CD1c-positive myeloid dendritic cell (primary cell): ENCODE measurements at regions not wholly inside any gene's neighbourhood (a gene's known extent, or its start where the extent isn't known, plus 50 kb on each side); places are given as distances from the start of the nearest gene placed in this dataset.
"Not testable (repeated sequence)": the region's sequence is repeated elsewhere in the genome, so short reads cannot be mapped to it uniquely, and the experiment has no call there.

ENCODE experiments used
- DNase-seq: peaks from one replicate; pipeline ENCODE4 v3.0.0-alpha.2; 2016; ENCODE audit errors: extremely low spot score

DNA sequence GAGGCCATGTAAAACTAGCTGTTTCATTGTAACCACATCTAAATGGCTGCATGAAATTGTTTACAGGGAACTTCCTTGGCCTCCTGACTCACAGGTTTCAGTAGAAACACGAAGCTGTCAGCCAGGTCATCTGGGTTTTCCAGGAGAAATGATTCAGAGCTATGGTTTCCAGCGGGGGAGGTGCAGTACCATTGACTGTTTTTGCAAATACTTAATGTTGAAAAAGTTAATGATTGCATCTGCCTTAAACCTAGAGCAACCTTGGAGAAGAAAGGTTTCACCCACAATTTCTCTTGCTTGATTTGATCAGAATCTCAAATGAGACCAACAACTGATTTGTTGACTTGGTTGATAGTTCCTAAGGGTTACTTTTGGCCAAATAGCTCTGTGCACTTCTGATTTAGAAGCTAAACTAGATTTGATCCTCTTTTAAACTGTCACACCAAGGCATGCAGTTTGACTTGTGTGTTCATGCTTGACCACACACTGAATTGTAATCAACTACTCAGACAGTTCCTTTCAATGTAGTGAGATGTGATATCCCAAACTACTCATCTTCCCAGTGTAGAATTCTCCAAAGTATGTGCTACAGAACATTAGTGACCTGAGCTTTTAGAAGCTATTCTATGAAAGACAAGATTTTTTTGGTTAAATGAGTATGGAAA lies 193.5 kb upstream of the CHST9 start:
- no peak for DNase-seq

DNA sequence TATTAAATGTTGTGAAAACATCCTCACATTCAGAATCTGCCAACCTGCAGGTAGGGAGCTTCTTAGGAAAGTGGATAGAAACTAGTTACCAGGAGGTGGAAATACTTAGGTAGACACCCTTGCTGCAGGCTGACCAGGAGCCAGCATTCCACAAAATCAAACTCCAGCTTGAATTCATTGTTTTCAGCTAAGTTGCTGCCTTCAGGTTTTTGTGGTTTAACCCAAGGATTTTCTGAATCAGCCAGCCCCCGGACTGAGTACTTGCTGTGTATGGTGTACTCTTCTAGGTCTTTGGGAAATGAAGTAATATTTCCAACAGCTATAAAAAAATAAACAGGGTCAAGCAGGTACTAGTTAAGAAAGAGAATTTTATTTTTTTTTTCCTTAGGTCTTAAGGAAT lies 192.1 kb upstream of the CHST9 start:
- no peak for DNase-seq

DNA sequence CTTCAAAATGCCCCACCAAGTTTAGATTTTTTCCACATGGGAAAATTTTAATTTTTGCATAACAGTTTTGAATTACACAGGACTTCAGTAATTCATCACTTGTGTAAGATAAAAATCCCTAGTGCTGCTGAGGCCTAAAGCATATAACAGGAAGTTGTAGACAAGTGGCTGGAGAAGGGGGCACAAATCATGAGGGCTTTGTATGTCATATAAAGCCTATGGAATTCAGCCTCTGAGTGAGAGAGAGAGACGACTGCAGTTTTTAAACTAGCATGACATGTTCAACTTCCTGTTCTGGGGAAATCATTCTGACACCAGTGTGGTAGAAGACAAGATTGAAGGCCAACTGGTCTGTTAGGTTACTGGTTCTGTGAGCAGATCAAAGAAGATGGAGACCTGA lies 187.3 kb upstream of the CHST9 start:
- DNase-seq = no peak

DNA sequence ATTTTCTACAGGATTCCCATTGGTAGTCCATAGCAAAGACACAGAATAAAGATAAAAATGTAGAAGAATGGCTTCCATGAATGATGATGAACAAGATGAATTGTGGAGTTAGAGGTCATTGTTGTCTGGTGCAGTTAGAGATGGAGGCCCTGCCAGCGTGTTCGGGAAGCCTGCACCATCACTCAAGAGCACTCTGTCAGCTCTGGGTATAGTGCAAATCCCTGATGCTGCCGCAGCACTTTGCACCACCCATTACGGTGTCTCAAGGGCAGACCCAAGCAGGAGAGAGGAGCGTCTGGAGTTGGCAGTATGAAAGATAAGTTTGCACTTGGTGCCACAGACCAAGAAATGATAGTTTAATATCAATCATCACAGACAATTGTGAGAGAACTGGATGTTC lies 181.6 kb upstream of the CHST9 start:
- no peak for DNase-seq

DNA sequence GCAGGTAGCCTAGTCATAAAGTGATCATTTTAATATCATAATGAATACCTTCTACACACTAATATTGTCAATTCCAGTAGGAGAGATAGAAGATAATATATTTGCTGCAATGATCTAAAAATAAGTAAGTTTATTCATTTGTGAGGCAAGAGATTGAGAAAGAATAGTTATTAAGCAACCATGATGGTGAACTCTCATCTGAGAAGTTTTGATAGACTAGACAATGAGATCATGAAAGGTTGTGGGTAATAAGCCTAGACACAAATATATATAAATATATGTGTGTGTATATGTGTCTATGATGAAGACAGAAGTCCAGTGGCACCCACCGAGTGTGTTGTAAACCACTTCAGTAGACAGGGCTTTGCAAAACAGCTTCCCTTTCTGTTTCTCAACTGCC lies 181.0 kb upstream of the CHST9 start:
- no peak for DNase-seq

DNA sequence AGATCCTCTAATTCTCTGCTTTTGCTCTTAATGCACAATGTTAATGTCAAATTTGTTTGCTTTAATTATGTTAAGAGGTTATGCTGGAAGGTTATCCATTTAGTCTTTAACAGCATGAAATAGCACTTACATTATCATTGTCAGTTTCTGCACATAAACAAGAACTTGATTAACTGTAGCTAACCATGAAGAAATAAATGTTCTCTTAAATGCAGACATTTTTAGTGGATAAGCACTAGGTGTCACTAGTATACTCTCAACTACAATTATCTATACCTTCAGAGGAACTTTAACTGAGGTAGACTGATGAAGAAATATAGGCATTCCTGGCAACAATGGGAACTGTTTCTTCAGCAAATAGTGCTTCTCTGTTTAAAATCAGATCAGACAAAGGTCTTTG lies 178.8 kb upstream of the CHST9 start:
- no peak for DNase-seq

DNA sequence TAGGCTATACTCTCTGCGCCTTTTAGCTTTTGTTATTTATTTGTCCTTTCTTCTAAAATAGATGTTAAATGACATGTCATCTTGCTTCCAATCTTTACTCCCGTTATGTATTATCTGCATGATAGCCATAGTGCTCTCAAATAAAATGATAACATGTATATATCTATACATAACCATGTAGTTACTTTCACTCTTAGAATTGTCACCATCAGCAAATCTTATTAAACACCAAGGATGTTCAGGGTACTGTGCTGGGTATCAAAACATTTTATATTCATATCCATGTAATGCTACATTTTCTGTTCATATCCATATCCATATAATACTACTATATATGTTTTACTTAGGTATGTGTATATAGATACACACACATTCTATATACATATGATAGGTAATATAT lies 176.4 kb upstream of the CHST9 start:
- DNase-seq = no peak

DNA sequence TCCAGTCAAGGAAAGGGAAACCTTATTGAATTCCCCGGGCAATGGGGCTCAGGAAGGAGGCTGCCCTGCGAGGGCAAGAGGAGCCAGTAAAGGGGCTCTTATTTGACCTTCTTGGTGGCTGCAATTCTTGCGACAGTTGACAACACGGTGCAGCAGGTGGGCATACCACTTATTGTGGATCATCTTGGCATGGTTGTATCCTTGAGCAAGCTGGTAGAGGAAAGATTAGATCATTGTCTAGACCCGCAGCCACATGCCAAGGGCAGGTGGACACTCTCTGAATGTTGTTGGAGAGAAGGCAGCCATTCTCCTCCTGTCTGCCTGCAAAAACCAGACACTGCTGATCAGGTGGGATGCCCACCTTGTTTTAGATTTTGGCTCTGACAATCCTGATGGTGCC lies 170.2 kb upstream of the CHST9 start:
- no peak for DNase-seq

DNA sequence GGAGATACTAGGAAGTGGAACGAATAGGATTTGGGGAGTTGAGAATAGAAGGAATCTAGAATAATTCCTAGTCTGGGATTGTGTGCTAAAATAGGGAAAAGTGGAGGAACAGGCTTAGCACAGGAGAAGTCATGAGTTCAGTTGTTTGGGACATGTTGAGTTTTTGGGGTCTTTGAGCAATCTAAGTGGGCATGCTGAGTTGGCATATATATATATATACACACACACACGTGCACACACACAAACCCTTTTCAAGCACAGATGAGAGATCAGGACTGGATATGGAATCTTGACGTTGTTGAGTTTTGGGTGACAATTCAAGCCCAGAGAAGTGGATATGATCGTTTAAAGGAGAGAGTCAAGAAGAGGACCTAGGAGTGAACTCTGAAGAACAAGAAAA lies 168.2 kb upstream of the CHST9 start:
- DNase-seq = no peak

DNA sequence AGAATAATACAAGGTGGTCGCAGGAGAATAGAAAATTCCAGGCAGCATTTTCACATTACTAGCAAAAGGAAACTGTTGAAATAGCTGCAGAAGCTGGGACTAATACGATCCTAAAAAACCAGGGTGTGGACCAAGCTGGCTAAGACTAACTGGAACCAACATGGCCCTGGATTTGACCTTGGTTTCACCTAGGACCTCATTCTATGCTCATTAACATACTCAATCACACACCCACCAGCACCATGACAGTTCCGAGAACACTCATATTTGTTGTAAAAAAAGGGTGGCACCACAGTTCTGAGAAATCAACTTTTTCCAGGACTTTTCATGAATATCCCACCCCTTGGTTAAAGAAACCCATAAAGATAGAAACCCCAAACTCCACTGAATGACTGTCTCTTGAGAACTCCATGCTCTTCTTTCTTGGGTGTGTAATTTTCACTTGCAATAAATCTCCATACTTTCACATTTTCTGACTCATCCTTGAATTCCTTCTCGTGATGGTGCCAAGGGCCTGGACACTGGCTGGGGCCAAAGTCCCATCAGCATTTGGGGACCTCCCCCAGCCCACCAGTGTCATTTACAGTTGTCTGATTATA lies 164.3 kb upstream of the CHST9 start:
- DNase-seq = no peak

DNA sequence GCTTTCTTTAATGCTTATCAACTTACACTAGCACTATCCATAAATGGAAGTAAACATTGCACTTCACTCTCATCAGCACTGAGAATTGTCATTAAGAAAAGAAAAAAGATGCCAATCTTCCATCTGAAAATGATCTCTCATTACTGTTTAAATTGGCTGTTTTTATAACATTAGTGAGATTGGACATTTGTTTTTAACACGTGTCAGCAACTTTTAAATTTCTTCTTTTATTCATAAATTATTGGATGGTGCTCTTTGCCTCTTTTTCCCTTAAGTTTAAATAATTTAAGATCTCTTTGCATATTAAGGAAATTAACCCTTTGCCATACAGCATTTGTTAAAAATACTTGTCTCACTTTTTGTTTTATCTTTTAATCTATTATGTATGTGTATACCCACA lies 146.5 kb upstream of the CHST9 start:
- no peak for DNase-seq

DNA sequence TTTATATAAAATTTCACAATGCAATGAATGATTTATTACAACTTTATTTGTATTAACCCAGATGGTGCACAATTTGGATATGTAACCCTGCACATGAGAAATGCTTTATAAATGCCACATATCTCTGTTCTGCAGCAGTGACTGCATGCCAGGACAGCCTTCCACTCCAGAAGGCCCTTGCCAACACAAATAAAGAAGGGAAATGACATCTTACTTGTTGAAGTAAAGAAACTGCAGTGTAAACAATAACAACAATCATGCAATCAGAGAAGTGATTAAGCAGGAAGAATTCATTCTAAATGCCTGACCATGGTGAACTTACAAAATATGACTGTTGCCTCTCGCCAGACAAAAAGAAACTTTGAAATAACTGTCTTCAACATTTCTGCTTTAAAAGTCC lies 129.9 kb upstream of the CHST9 start:
- no peak for DNase-seq

DNA sequence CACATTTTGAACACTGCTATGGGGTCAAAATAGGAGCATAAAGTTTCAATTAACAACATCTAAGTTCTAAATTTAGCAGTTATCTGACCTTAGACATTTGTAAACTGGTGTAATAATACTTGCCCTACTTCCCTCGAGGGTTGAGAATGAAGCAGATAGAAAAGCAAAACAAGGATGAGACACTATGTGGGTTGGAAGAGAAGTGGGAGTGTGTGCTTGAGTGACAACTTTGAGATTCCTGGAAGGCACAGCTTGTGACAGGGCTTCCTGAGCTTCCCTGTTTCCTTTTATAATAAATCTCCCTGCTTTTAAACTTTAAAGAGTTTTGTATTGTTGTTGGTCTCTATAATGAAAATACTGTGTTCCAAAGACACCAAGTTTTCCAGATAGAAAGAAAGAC lies 128.6 kb upstream of the CHST9 start:
- no peak for DNase-seq

DNA sequence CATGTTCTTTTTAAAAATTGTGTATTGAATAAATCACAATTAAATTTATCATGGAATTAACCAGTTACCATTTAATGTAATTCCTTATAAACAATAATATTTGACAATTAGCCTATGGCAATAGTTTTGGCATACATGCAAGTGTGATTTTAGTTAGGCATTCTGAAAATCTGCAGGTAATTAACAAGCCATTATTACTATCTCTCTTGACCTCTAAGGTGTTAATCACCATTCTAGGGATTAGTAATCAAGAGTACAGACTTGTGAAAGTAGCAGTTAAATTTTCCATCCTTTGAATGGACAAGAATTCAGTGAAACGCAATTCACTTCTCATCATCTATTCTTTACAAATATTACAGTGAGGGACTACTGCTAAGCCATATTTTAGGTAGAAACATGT lies 127.7 kb upstream of the CHST9 start:
- no peak for DNase-seq

DNA sequence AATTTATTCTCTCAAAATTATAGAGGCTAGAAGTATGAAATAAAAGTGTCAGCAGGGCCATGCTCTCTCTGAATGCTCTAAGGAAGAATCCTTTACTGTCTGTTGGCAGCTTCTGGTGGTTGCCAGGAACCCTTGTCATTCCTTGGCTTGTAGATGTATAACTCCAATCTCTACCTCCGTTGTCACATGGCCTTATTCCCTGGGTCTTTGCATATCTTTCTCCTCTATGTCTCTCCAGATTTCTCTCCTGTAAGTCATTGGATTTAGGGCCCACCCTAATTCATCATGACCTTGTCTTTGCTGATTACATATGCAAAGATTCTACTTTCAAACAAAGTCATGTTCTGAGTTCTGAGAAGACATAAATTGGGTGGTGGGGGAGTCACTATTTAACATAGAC lies 127.0 kb upstream of the CHST9 start:
- DNase-seq = no peak

DNA sequence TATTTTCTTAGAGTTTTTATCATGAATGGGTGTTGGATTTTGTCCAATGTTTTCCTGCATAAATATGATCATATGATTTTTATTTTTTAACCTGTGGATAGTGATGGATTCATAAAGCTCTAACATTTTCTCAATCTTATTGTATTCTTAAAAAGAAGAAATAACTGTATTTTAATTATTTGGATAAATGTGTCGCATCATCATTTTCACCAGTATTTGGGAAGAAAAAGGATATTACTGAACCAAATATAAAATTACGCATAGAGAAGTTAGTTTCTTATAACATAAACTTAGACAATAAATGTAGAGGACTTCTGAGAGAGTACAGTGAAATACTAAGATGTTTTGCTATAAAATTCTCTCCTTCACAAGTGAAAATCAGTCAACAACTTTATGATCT lies 126.0 kb upstream of the CHST9 start:
- no peak for DNase-seq

DNA sequence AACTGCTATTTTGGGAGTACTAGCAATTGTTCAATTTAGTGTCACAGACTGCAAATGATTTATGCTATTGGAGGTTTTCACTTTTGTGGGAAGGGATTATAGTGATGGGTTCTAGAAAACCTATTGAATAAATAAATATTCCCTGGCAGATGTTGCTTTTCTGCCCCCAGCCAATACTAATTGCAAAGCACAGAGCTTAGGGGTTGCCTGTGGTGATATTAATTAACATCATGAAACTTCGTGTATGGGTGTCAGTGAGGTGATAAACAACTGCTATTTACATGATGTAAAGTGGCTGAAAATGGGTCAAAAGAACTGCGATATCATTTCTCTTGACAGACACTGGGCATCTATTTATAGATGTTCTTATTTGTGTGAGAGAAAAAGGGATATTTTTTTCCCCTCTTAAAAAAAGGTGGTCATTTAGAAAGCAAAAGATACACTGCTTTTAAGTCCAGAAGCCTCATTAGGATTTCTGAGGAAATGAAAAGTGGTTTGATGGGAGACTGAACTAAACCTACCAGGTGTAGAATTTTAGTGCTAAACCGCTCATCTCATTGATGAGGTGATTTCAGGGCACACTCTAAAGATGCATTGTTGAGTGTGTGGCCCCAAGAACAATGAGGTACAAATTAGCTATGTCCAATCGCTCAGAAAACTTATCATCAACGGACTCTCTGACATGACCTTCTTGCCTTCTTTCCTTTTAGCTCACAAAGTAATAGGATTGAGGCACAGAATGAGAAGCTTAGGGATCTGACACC lies 116.7 kb upstream of the CHST9 start:
- DNase-seq = no peak

DNA sequence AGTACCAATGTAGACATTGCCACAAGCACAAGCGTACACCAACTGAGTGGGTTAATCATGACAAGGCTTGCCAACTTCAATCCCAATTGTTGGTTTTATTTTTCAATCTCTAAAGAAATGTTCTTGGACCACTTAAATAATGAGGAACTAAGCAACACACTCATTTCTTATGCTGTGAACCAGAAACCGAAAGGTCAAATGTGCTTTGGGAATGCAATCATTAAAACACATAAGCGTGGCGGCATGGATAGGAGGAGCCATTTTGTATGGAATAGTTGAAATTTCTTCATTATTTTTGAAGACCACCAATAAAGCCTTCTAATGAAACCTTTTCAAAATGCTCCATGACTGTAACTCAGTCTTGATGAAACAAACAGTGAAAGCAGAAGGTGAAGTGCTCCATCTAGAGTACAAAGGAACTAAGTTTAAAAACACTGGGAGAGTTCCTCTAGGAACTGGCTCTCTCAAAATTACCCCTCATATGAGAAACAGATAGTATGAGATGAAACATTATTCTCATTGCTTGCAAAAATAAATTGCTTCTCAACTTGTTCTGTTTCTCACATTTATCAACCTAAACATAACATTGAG lies 113.2 kb upstream of the CHST9 start:
- no peak for DNase-seq

DNA sequence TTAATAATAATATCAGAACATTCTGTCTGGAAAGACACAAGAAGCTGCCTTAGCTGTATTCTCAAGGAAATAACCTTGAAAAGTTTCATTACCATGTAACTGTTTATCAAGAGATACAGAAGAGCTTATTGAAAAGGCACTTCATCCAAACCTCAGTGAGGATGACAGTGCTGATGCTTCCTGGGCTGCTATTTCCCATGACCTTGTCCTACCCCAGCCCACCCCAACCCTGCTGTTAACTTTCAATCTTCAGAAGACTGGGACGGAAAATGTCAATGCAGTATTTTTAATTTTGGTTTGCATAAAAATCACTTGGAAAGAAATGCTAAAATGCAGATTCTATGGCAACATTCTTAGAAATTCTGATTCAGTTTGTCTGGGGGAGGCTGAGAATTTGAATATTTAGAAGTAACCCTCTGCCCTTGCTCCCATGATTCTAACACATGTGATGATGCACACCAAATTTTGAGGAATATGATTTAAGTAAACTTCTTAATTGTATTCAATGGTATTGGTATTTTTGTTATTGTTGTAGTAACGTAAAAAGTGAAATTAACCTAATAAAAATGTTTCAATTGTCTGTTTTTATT lies 101.0 kb upstream of the CHST9 start:
- not testable (repeated sequence) for DNase-seq

DNA sequence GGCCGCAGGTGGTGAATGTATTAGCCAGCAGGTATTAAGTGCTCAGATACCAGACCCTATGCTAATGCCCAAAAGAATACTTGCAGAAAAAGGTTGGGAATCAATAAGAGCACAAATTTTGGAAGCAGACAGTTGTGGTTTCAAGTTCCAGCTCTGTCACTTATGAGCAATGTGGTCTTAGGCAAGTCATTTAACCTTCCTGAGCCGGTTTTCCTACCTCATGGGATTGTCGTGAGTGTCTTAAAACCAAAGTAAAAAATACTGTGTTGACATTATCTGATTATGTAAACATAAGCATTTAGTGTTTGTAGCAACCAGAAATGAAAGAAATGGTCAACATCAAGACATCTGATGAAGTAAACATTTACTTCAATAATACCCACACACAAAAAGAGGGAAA lies 93.0 kb upstream of the CHST9 start:
- DNase-seq = no peak

DNA sequence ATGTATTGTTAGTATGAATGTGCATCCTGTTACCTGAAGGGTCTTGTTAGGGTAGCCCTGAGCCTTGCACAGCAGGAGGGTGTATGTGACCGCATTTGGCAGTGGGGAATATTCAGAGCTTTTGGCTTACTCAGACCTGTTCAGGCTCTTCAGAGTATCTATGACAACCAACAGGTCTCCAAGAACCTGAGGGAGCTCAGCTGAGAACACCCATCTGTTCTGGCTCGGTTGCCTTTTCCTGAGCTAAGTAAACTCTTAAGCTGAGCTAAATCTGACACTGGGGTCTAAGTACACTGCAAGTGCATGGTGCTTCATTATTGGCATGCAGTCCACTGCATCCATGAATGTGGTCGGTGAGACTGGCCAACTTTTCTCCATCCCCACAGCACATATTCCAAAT lies 92.4 kb upstream of the CHST9 start:
- no peak for DNase-seq

DNA sequence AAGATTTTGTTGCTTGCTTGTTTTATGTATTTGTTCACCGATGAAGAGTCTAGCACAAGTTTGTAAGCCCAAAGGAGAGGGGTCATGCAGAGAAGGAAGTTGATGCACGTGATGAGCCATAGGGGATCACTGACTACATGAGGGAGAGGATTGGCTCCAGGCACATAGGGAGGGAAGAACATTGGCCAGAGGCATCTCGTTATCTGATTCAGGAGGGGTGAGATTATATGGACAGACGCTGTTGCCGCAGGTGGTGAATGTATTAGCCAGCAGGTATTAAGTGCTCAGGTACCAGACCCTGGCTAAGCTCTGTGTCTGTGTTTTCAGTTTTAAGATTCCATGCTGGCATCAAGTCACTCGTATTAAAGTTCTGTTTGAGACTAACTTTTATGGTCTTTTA lies 91.8 kb upstream of the CHST9 start:
- no peak for DNase-seq

DNA sequence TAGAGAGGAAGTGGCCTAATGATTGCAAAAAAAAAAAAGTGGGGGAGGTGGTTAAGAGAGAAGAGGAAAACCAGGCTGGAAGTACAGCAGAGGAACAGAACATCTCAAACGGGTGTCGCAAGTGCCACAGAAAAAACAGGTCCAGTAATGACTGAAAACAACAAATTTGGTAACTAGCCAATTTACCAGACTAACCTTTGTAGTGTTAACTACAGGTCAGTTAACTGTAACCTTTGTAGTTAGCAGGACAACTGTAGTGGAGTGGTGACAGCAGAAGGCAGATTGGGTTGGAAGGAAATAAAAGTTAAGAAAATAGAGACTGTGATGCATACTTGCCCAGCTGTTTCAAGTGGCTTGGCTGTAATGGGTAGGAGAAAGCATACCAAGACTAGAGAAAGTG lies 91.4 kb upstream of the CHST9 start:
- DNase-seq = no peak
